Ovary (tissue), 7 donors: ENCODE measurements at regions not wholly inside any gene's neighbourhood (a gene's known extent, or its start where the extent isn't known, plus 50 kb on each side); places are given as distances from the start of the nearest gene placed in this dataset.

Experiments
- DNase-seq, 5 donors: peaks; one replicate each; pipeline ENCODE4 v3.0.0-alpha.2; 2019 to 2020
- H3K27ac ChIP-seq, 2 donors: fragments of 200-600 bp; one replicate each; pipeline versions ENCODE4 v1.5.1 to v1.8.0; 2019 to 2022
- H3K27me3 ChIP-seq: fragments of 200-600 bp; one replicate; pipeline ENCODE4 v1.8.0; 2022
- H3K36me3 ChIP-seq: fragments of 200-600 bp; sonication (generic); one replicate; pipeline ENCODE4 v1.5.1; 2019
- H3K4me1 ChIP-seq: one replicate; pipeline ENCODE4 v1.8.1; 2013; ENCODE audit warnings: mild to moderate bottlenecking, moderate library complexity; ENCODE audit not compliant: insufficient read depth
- H3K4me3 ChIP-seq: fragments of 200-600 bp; sonication (generic); one replicate; pipeline ENCODE4 v1.5.1; 2017
- H3K9me3 ChIP-seq, 2 donors: fragments of 200-600 bp in 1 of 2; sonication (generic) in 1 of 2; one replicate each; pipeline versions ENCODE4 v1.5.1 to v1.8.1; 2013 to 2019; ENCODE audit warnings: mild to moderate bottlenecking in 1 of 2, moderate library complexity in 1 of 2
- EP300 ChIP-seq: sonication (generic); formaldehyde crosslinking; IDR thresholded peaks from one replicate; pipeline ENCODE4 v1.6.1; 2017; ENCODE audit warnings: antibody characterized with exemption
- POLR2A ChIP-seq: fragments of 450-650 bp; IDR thresholded peaks from one replicate; pipeline ENCODE4 v1.6.1; 2017; ENCODE audit warnings: antibody characterized with exemption, mild to moderate bottlenecking, moderate library complexity
- WGBS, 3 donors: extraction: QIAGEN DNeasy Blood & Tissue Kit in 1 of 3; methylation state at CpG; one replicate each; pipeline versions ENCODE4 v1.1.5 to v1.1.7; 2013 to 2017; 5-methylcytosine and 5-hydroxymethylcytosine counted together
- intact Hi-C, 4 donors: fragments of 100-400 bp; cut with DNase I; formaldehyde crosslinking; loops; one replicate each; pipeline versions ENCODE4 v1.11.0 to v1.15.1; 2022 to 2023
- TF ChIP-seq, protein P1 (sequence below), 3 donors: fragments of 450-650 bp in 2 of 3; fragments of 200-600 bp in 1 of 3; IDR thresholded peaks; one replicate each; pipeline versions ENCODE4 v1.5.1 to v1.8.0; 2016 to 2022; ENCODE audit warnings: antibody characterized with exemption in 3 of 3, mild to moderate bottlenecking in 1 of 3
- donor health status: DM: no; HTN: no; CAD: no; lungs with moderate emphysema.
- donor health status: DM: no; HTN: no; CAD: no.
- donor health status: Bipolar disorder and iron deficiency.
- donor health status: DM: no; HTN: no; CAD: no.
- donor health status: DM: yes; HTN: yes; CAD: no.

DNA sequence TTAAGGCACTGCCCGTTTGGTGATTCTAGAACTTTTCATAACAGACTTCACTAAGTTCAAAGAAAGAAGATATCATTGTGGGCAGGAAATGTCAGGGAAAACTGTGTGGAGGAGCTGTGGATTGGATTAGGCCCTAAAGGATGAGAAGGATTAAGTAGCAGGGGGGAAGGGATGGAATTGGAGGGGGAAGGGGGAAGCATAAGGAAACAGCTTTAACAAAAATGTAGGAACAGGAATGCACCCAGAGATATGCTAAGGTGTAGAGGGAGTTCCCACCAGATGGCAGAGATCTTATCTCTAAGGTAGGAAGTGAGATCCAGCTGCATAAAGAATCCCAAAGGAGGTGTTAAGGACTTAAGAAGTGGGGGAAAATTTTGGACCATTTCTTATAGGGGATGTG, 114.5 kb downstream of the LARP7 start:
- TF ChIP-seq, protein P1, sequence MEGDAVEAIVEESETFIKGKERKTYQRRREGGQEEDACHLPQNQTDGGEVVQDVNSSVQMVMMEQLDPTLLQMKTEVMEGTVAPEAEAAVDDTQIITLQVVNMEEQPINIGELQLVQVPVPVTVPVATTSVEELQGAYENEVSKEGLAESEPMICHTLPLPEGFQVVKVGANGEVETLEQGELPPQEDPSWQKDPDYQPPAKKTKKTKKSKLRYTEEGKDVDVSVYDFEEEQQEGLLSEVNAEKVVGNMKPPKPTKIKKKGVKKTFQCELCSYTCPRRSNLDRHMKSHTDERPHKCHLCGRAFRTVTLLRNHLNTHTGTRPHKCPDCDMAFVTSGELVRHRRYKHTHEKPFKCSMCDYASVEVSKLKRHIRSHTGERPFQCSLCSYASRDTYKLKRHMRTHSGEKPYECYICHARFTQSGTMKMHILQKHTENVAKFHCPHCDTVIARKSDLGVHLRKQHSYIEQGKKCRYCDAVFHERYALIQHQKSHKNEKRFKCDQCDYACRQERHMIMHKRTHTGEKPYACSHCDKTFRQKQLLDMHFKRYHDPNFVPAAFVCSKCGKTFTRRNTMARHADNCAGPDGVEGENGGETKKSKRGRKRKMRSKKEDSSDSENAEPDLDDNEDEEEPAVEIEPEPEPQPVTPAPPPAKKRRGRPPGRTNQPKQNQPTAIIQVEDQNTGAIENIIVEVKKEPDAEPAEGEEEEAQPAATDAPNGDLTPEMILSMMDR (IDR thresholded peaks at IDR 0.05), result no peak
- TF ChIP-seq EP300 (no peak), POLR2A (no peak)
- no peaks in the 10 kb centered on the region for H3K27me3 ChIP-seq
- H3K4me3 ChIP-seq, result no peak overlapping the region
- no peaks in the 10 kb centered on the region for H3K4me1 ChIP-seq
- no peak overlapping the region for H3K27ac ChIP-seq
- intact Hi-C loops, result no loop called here
- no peak for DNase-seq
- 60 to 76% (median 64%) methylated on average over 1 of the region's 1 CpG for WGBS, 3 donors
- H3K36me3 ChIP-seq, result no peaks in the 10 kb centered on the region
- H3K9me3 ChIP-seq, result no peaks in the 10 kb centered on the region

DNA sequence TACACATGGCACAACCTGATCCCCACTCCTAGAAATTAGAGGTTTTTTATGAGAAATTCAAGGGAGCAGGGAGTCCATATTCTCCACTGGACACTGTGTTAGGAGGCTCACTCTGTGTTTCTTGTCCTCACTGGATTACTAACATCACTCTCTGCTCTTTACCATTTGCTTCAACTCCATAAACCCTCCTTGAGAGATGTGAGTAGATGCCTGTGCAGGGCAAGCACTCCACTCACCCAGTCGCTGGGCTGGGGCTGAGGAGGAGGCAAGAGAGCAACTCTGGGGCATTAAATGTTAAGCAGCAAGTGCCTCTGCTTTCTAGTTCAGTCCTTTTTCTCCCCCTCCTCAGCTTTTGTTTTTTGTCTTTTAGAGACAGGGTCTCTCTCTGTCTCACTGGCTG, 115.1 kb downstream of the LARP7 start:
- intact Hi-C loops, result no loop called here
- H3K4me3 ChIP-seq, result no peak overlapping the region
- H3K9me3 ChIP-seq, result no peaks in the 10 kb centered on the region

DNA sequence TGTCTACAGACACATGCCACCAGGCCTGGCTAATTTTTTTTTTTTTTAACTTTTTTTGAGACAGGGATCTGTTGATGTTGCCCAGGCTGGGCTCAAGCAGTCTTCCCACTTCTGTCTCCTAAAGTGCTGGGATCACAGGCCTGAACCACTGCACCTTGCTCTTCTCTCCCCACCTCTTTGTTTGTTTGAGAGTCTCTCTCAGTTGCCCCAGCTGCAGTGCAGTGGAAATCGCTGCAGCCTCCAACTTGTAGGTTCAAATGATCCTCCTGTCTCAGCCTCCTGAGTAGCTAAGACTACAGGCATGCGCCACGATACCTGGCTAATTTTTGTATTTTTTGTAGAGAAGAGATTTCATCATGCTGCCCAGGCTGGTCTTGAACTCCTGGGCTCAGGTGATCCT, 115.6 kb downstream of the LARP7 start:
- no peak for TF ChIP-seq EP300
- no peak for TF ChIP-seq POLR2A
- TF ChIP-seq, protein P1 (IDR thresholded peaks at IDR 0.05), result no peak
- Histone ChIP-seq H3K4me1 (no peaks in the 10 kb centered on the region), H3K27me3 (no peaks in the 10 kb centered on the region), H3K4me3 (no peak overlapping the region), H3K9me3 (no peaks in the 10 kb centered on the region), H3K36me3 (no peaks in the 10 kb centered on the region), H3K27ac (no peak overlapping the region)
- WGBS, 3 donors, result 93 to 95% (median 95%) methylated on average over 3 of the region's 3 CpGs
- DNase-seq, result no peak
- intact Hi-C loops, result no loop called here

More for the DNA sequence above, 115.1 kb downstream of the LARP7 start:
- no peaks in the 10 kb centered on the region for H3K4me1 ChIP-seq
- TF ChIP-seq POLR2A (no peak), EP300 (no peak)
- TF ChIP-seq, protein P1 (IDR thresholded peaks at IDR 0.05), result no peak
- H3K27me3 ChIP-seq, result no peaks in the 10 kb centered on the region
- no peaks in the 10 kb centered on the region for H3K36me3 ChIP-seq
- 71 to 75% (median 75%) methylated on average over 1 of the region's 1 CpG for WGBS, 3 donors
- no peak for DNase-seq
- no peak overlapping the region for H3K27ac ChIP-seq

DNA sequence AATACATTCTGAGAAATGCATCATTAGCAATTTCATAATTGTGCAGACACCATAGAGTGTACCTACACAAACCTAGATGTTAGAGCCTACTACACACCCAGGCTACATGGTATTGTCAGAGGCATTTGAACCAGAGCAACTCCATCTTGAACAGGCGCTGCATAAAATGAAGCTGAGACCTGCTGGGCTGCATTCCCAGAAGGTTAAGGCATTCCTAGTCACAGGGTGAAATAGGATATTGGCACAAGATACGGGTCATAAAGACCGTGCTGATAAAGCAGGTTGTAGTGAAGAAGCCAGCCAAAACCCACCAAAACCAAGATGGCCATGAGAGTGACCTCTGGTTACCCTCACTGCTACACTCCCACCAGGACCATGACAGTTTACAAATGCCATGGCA, 116.4 kb downstream of the LARP7 start:
- Histone ChIP-seq H3K4me3 (no peak overlapping the region), H3K27ac (no peak overlapping the region), H3K27me3 (no peaks in the 10 kb centered on the region), H3K4me1 (no peaks in the 10 kb centered on the region), H3K9me3 (no peaks in the 10 kb centered on the region), H3K36me3 (no peaks in the 10 kb centered on the region)
- no peak for DNase-seq
- 67 to 80% (median 67%) methylated on average over 3 of the region's 3 CpGs for WGBS, 3 donors
- TF ChIP-seq, protein P1 (IDR thresholded peaks at IDR 0.05), result no peak
- TF ChIP-seq POLR2A (no peak), EP300 (no peak)
- intact Hi-C loops, result no loop called here

DNA sequence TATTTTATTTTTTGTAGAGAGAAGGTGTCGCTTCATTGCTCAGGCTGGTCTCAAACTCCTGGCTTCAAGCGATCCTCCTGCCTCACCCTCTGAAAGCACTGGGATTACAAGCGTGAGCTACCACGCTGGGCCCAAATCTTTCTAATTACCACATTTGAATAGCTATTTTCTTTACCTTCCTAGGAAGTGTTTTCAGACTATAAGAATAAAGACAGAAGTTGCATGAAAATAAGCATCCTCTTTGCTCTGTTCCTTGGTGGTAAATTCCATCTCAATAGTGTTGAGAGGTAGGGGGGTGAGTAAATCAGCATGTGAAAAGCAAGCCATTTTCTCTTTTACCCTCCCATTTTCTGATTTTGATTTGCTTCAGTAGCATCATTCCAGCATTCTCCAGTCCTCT, 122.4 kb downstream of the LARP7 start:
- Histone ChIP-seq H3K27me3 (no peaks in the 10 kb centered on the region), H3K36me3 (no peaks in the 10 kb centered on the region), H3K9me3 (no peaks in the 10 kb centered on the region), H3K4me1 (no peaks in the 10 kb centered on the region), H3K4me3 (no peak overlapping the region), H3K27ac (no peak overlapping the region)
- TF ChIP-seq POLR2A, result no peak
- TF ChIP-seq, protein P1 (IDR thresholded peaks at IDR 0.05), result no peak
- no peak for TF ChIP-seq EP300
- no peak for DNase-seq
- intact Hi-C loops, result no loop called here
- WGBS, 3 donors, result 74 to 81% (median 76%) methylated on average over 4 of the region's 4 CpGs
